ENCODE measurements at regions not wholly inside any gene's neighbourhood (a gene's known extent, or its start where the extent isn't known, plus 50 kb on each side); places are given as distances from the start of the nearest gene placed in this dataset.

DNA sequence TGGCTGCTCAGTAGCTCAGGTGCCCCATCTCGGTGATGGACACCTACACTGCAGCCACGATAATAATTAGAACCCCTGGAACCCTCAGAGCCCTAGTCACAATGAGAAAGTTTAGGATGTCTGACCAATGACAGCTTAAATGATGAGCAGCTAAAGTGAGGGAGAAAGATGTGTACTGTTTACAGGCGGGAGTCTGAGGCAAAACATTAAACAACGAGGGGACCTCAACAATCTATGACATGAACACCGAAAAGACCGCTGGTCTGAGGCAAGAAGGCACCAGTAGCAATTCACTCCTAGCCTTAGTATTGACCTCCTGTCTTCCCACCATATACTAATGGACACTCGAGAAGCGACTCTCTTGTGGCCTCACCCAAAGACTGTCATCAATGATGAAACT is 369.5 kb upstream of the SMIM31 start:
- Histone ChIP-seq H3K4me2 (ENCODE audit: insufficient read depth in 1 of 2, low read depth in 2 of 2, low read length in 2 of 2) (peak overlapping the region; percentile 98; a peak in 3 of 4 replicates), H3K27me3 (replicated peaks in 1 of 4; ENCODE audit: control insufficient read depth in 3 of 4, extremely low read depth in 1 of 4, insufficient read depth in 3 of 4, low read length in 3 of 4) (peaks cover 4 to 27% (median 22%) of the 10 kb centered on the region in 4 experiments)
- CTCF ChIA-PET (ENCODE audit: partially characterized antibody) = interaction anchor here (0.6 to 1.4 kb wide), 3 partner anchors 79 to 834 kb away, joined by 3 read pairs; no protein-coding TSS in a partner anchor
- TF ChIP-seq NANOG (IDR thresholded peaks at IDR 0.05; ENCODE audit: insufficient read depth, low read depth, low read length, poor library complexity, severe bottlenecking) = no peak
- no peak for TF ChIP-seq TAF7 (optimal IDR thresholded peaks at IDR 0.05; ENCODE audit: borderline replicate concordance, low read depth, low read length)
- TF ChIP-seq KDM1A (IDR thresholded peaks at IDR 0.05; ENCODE audit: borderline replicate concordance, low read length) = no peak
- TF ChIP-seq BACH1 (IDR thresholded peaks at IDR 0.05; ENCODE audit: low read length) = no peak
- no peak for TF ChIP-seq HDAC2 (IDR thresholded peaks at IDR 0.05; ENCODE audit: borderline replicate concordance in 1 of 2, low read depth in 2 of 2, low read length in 2 of 2)
- no peak for TF ChIP-seq EGR1 (IDR thresholded peaks at IDR 0.05; ENCODE audit: borderline replicate concordance, low read depth, low read length)
- TF ChIP-seq TEAD4 (IDR thresholded peaks at IDR 0.05; ENCODE audit: low read depth, low read length) = no peak
- no peak for TF ChIP-seq SIX5 (IDR thresholded peaks at IDR 0.05; ENCODE audit: low read depth, low read length)
- TF ChIP-seq, protein P1, sequence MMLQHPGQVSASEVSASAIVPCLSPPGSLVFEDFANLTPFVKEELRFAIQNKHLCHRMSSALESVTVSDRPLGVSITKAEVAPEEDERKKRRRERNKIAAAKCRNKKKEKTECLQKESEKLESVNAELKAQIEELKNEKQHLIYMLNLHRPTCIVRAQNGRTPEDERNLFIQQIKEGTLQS (IDR thresholded peaks at IDR 0.05; ENCODE audit: insufficient read depth, low read depth, low read length) = no peak
- no peak for TF ChIP-seq NRF1 (IDR thresholded peaks at IDR 0.05; ENCODE audit: low read depth, low read length)
- TF ChIP-seq GABPA (IDR thresholded peaks at IDR 0.05; ENCODE audit: borderline replicate concordance, insufficient read depth, low read length) = no peak
- no peak for TF ChIP-seq ZNF274 (IDR thresholded peaks at IDR 0.05; ENCODE audit: borderline replicate concordance, extremely low read depth, low read length)
- TF ChIP-seq JUN (IDR thresholded peaks at IDR 0.05; ENCODE audit: low read depth, low read length) = no peak
- TF ChIP-seq CTBP2 (IDR thresholded peaks at IDR 0.05; ENCODE audit: borderline replicate concordance, insufficient read depth, insufficient read length, low read length) = no peak

More for the DNA sequence above, 369.5 kb upstream of the SMIM31 start:
- no peak overlapping the region for H2BK12ac ChIP-seq (ENCODE audit: low read depth, low read length)
- no peak overlapping the region for H2BK15ac ChIP-seq (ENCODE audit: low read length)
- H3K79me1 ChIP-seq (ENCODE audit: low read depth, low read length) = no peaks in the 10 kb centered on the region
- DNase-seq (ENCODE audit: low read depth in 1 of 2, low spot score in 2 of 2) (no peak), FAIRE-seq (no peak)
- POLR2A ChIA-PET (ENCODE audit: partially characterized antibody) = no interaction called here
- H3K23me2 ChIP-seq (ENCODE audit: low read depth, low read length) = peaks cover 12% of the 10 kb centered on the region
- no peaks in the 10 kb centered on the region for H3K9me3 ChIP-seq (ENCODE audit: insufficient read depth in 2 of 2, low read depth in 1 of 2, low read length in 1 of 2)
- no peak overlapping the region for H2AK5ac ChIP-seq (ENCODE audit: low read depth, low read length)
- no peak overlapping the region for H4K8ac ChIP-seq (ENCODE audit: extremely low read depth, insufficient read depth, low read length)
- H4K91ac ChIP-seq (replicated peaks; ENCODE audit: insufficient read length, low read length) = no peak overlapping the region
- no peaks in the 10 kb centered on the region for H3K79me2 ChIP-seq (ENCODE audit: control insufficient read depth in 1 of 2, insufficient read depth in 2 of 2, low read length in 2 of 2)
- H3K36me3 ChIP-seq (ENCODE audit: control insufficient read depth in 2 of 4, insufficient read depth in 4 of 4, low read length in 3 of 4) = no peaks in the 10 kb centered on the region
- H4K5ac ChIP-seq (ENCODE audit: insufficient read length, low read depth, low read length) = no peak overlapping the region
- no peak overlapping the region for H3K14ac ChIP-seq (ENCODE audit: insufficient read length)
- H2BK5ac ChIP-seq (ENCODE audit: low read depth, low read length) = no peak overlapping the region
- WGBS, 2 experiments (ENCODE audit: extremely low coverage in 1 of 2, insufficient coverage in 1 of 2, insufficient read length in 1 of 2, insufficient replicate concordance in 2 of 2, low coverage in 1 of 2, low lambda C conversion rate in 2 of 2, missing lambda C conversion rate in 1 of 2) = 86% methylated on average over 8 of the region's 8 CpGs; no CpG with 5 or more reads in 1 of the 2 experiments
- no peak overlapping the region for H3K4ac ChIP-seq (replicated peaks; ENCODE audit: insufficient read length, low read depth, low read length)
- peaks cover 0 to 2% (median 0%) of the 10 kb centered on the region in 4 experiments; a peak in 1 of 7 replicates for H3K4me1 ChIP-seq (replicated peaks in 1 of 4; ENCODE audit: control insufficient read depth in 3 of 4, insufficient read depth in 4 of 4, low read length in 3 of 4)
- H2AFZ ChIP-seq (ENCODE audit: low read length) = no peak overlapping the region
- H3K56ac ChIP-seq (replicated peaks; ENCODE audit: insufficient read length, low read depth, low read length) = no peak overlapping the region
- H2BK120ac ChIP-seq (replicated peaks; ENCODE audit: low read depth, low read length) = no peak overlapping the region
- H3K27ac ChIP-seq (ENCODE audit: low read depth, low read length) = no peak overlapping the region
- no peaks in the 10 kb centered on the region for H4K20me1 ChIP-seq (replicated peaks in 1 of 2; ENCODE audit: control insufficient read depth in 1 of 2, insufficient read depth in 2 of 2, low read length in 2 of 2)
- H3K9ac ChIP-seq (replicated peaks in 1 of 4; ENCODE audit: extremely low read depth in 1 of 4, low read depth in 3 of 4, low read length in 3 of 4) = no peak overlapping the region
- peak overlapping the region in 3 of 4 experiments; percentile 74 to 82 (median 79); a peak in 6 of 8 replicates for H3K4me3 ChIP-seq (ENCODE audit: extremely low read depth in 1 of 4, insufficient read depth in 2 of 4, low read depth in 3 of 4, low read length in 4 of 4)
- no peak overlapping the region for H2BK20ac ChIP-seq (ENCODE audit: low read length)
- H3K18ac ChIP-seq (ENCODE audit: extremely low read depth, low read length) = no peak overlapping the region; the same call in 1 of the 2 replicates
- no peak overlapping the region for H3K23ac ChIP-seq (ENCODE audit: insufficient read length)

All from H1 (cell line).